Keratinocyte (primary cell): ENCODE measurements at regions not wholly inside any gene's neighbourhood (a gene's known extent, or its start where the extent isn't known, plus 50 kb on each side); places are given as distances from the start of the nearest gene placed in this dataset.

Experiments
- EZH2 ChIP-seq: IDR thresholded peaks from one replicate; pipeline ENCODE4 v1.6.1; 2012; ENCODE audit warnings: inconsistent platforms, mild to moderate bottlenecking, low read length, moderate library complexity
- TF ChIP-seq, protein P1 (sequence below), 3 experiments: IDR thresholded peaks in 1 of 3; conservative IDR thresholded peaks in 1 of 3; optimal IDR thresholded peaks in 1 of 3; 2 replicates in 2 of 3; 3 replicates in 1 of 3; pipeline versions ENCODE3 to v1.5.1; 2011; ENCODE audit warnings: low read length in 3 of 3, mild to moderate bottlenecking in 3 of 3, moderate library complexity in 2 of 3, control low read depth in 1 of 3, inconsistent platforms in 1 of 3; ENCODE audit not compliant: insufficient read depth in 2 of 3; ENCODE audit errors: extremely low read depth in 1 of 3

DNA sequence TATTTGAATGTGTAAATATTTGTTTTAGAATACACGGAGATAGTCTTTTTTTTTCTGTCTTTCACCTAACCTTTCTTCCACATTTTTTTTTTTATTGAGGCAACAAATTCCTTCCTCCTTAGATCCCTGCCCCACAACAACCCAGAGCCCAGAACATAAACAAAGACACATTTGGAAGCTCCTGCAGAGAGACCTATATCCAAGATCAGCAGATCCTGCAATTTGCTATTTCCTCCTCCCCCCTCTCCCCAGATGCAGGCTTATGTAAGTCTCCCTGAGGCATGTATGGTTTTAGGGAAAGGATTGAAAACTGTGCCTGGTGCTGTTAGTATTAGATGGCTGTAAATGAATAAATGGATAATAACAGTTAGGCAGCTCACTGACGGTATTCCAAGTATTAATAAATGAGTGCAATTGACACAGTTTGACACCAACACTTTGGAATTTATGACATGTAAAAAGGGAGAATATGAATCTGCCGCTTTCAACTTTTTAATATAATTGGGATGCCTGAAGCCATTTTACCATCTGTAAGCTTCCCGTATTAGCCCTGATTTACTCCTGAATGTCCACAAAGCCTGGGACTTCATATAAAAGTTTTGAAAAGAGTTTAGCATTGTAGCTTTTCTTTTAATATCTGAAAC is 608.3 kb upstream of the CITED2 start:
- TF ChIP-seq, protein P1, sequence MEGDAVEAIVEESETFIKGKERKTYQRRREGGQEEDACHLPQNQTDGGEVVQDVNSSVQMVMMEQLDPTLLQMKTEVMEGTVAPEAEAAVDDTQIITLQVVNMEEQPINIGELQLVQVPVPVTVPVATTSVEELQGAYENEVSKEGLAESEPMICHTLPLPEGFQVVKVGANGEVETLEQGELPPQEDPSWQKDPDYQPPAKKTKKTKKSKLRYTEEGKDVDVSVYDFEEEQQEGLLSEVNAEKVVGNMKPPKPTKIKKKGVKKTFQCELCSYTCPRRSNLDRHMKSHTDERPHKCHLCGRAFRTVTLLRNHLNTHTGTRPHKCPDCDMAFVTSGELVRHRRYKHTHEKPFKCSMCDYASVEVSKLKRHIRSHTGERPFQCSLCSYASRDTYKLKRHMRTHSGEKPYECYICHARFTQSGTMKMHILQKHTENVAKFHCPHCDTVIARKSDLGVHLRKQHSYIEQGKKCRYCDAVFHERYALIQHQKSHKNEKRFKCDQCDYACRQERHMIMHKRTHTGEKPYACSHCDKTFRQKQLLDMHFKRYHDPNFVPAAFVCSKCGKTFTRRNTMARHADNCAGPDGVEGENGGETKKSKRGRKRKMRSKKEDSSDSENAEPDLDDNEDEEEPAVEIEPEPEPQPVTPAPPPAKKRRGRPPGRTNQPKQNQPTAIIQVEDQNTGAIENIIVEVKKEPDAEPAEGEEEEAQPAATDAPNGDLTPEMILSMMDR (optimal IDR thresholded peaks at IDR 0.05 in 1 of 3, IDR thresholded peaks at IDR 0.05 in 1 of 3, conservative IDR thresholded peaks at IDR 0.05 in 1 of 3; ENCODE audit: extremely low read depth in 1 of 3, insufficient read depth in 2 of 3, low read length in 3 of 3): no peak
- no peak for TF ChIP-seq EZH2
